GM18861 (cell line): ENCODE measurements at regions not wholly inside any gene's neighbourhood (a gene's known extent, or its start where the extent isn't known, plus 50 kb on each side); places are given as distances from the start of the nearest gene placed in this dataset.

Experiments
- ATAC-seq: cut with Tn5 transposase; IDR thresholded peaks from one replicate; pipeline ENCODE4 v1.9.1; 2021; ENCODE audit not compliant: unreplicated experiment

DNA sequence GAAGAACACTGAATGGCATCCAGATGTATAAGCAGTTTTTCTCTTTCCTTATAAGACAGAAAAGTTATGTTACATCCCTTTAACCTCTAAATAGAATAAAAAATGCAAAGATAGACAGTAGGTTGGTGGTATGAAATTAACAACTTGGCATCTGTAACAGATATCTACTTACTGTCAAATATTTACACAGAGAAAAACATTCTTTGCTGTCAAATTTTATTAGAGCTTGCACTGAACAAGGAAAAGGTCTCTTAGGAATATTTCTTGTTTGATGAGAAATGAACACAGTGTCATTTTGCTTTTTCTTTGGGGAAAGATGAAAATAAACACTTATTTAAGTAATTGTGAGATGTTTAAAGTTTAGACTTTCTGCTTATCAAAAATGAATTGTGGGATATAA is 65.6 kb upstream of the PCDH15 start:
- no peak for ATAC-seq

DNA sequence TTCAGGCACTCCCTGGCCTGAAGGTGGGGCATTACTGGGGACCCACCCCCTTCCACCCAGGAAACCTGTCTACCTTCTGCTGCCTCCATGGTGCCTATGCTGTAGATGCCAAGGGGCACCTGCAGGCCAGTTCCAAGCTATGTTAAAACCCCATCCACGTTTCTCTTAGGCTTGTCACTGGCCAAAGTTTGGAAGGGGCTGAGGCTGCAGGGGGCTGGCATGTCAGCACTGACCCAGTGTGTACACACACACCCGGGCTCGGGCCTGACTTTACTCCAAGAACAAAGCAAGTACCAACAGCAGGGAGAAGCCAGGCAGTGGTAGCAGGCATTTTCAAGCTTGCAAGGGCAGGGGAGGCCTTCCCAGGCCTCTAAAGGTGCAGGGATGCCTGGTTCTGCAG is 53.8 kb upstream of the PCDH15 start:
- ATAC-seq, result no peak

DNA sequence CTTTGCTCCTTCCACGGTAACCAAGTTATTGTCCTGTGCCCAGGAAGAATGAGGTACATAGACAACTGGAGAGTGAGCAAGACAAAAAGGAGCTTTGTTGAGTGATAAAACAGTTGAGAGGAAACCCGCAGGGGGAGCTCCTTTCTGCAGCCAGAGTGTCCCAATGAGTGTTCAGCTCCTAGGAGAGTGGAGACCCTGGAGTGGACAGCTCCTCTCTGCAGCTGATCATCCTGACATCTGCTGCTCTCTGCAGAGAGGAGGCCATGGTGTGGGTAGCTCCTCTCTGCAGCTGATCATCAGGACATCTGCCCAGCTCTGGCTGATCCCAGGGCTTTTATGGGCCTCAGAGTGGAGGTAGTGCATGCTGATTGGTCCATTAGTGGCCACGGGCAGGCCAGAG is 53.4 kb upstream of the PCDH15 start:
- no peak for ATAC-seq

DNA sequence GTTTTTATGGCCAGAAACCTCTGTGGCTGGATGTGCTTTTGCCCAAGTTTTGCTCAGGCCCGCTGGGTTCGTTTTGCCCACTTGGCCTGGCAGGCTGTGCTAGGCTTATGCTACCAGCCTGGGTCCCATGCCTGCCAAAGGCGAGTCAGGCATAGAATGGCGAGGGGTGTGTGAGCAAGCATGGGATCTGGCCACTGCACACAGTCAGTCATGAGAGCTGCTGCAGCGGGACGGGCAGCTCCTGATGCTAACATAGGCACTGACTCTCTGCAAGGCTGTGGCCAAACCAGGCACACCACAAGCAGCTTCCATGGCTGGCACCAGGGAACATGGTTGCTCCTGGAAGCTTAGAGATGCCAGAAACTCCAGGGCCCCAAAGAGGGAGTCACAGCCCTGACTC is 52.9 kb upstream of the PCDH15 start:
- ATAC-seq, result no peak
